ENCODE measurements at regions not wholly inside any gene's neighbourhood (a gene's known extent, or its start where the extent isn't known, plus 50 kb on each side); places are given as distances from the start of the nearest gene placed in this dataset.
"Not testable (repeated sequence)": the region's sequence is repeated elsewhere in the genome, so short reads cannot be mapped to it uniquely, and the experiment has no call there.

DNA sequence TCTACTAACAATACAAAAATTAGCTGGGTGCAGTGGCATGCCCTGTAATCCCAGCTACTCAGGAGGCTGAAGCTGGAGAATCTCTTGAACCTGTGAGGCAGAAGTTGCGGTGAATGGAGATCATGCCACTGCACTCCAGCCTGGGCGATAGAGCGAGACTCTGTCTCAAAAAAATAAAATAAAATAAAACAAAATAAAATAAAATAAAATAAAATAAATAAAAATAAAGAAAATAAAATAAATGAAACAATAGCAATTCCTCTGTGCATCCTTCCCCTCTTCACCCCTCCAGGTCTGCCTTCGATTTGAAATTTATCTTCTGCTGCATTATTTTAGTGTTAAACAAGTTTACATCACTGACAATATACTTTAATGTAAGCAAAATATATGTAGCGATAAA is 63.0 kb upstream of the UXS1 start:
- no peak for ATAC-seq

DNA sequence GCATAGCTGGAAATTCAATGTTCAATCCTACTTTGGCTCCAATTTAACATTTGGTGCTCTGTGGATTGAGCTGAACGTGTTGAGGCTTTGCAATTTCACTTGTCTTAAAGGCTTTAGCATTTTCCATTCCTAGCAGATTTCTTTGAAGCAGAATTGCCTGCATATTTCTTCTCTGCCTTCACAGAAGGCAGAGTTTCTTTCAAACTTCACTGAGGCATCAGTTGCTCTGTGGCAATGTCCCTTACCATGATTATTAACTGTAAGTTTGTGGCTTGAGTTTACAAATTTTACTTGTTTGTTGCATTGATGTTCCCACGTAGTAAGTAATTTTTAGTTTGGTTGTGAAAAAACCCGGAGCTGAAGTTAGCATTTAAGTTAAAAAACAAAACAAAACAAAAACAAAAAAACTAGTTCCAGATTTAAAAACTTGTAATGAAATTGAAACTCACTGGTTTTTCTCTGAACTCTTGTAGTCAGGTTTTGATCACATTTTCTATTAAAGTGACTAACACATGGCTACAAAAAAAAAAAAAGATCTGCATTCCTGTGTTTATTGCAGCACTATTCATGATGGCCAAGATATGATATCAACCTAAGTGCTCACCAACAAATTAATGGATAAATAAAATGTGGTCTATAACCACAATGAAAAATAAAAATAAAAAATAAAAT is 55.2 kb upstream of the UXS1 start:
- ATAC-seq: not testable (repeated sequence)

DNA sequence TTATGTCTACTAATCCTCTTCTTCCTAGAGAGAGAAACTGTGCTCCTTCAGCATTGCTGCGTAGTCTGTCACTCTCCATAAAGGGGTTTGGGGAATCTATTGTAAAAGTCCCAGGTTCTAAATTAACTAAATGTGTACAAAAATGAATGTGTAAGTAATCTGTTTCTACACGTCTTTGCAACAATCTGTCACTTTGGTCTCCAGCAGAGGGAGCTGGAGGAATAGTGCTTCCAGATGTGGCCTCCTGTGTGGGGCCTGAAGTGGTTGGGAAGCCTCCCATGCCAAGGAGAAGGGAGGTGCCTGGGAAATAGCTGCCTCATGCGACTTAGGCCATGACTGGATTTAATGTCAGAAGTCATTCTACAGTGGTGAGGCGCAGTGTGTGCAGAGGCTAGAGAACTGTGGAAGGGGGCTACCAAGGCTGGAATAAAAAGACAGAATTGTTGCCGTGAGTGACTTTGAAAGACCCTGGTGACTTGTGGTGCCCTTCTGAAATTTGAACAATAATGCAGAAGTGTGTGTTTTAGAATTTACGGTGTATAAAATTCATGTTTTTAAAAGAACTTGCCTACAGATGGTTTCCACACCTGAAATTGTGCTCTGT is 54.5 kb upstream of the UXS1 start:
- peak; percentile 60 for ATAC-seq
